PFSK-1 (cell line): ENCODE measurements at regions not wholly inside any gene's neighbourhood (a gene's known extent, or its start where the extent isn't known, plus 50 kb on each side); places are given as distances from the start of the nearest gene placed in this dataset.

Experiments
- POLR2AphosphoS5 ChIP-seq: IDR thresholded peaks from 2 replicates; pipeline ENCODE4 v1.6.1; 2012; ENCODE audit warnings: low read depth, mild to moderate bottlenecking, control low read depth, low read length, moderate library complexity
- SIN3A ChIP-seq: IDR thresholded peaks from 2 replicates; pipeline ENCODE4 v1.6.1; 2012; ENCODE audit warnings: mild to moderate bottlenecking, low read length, moderate library complexity, borderline replicate concordance; ENCODE audit not compliant: insufficient read depth
- TAF1 ChIP-seq: IDR thresholded peaks from 2 replicates; pipeline ENCODE4 v1.6.1; 2012; ENCODE audit warnings: low read length, control low read depth, borderline replicate concordance; ENCODE audit not compliant: insufficient read depth
- TF ChIP-seq, protein P1 (sequence below), 2 experiments: IDR thresholded peaks; 2 replicates each; pipeline versions ENCODE4 v1.6.1 to v1.8.0; 2011 to 2012; ENCODE audit warnings: low read depth in 2 of 2, low read length in 2 of 2, control low read depth in 1 of 2, inconsistent platforms in 1 of 2, mild to moderate bottlenecking in 1 of 2, moderate library complexity in 1 of 2; ENCODE audit not compliant: insufficient read depth in 1 of 2

DNA sequence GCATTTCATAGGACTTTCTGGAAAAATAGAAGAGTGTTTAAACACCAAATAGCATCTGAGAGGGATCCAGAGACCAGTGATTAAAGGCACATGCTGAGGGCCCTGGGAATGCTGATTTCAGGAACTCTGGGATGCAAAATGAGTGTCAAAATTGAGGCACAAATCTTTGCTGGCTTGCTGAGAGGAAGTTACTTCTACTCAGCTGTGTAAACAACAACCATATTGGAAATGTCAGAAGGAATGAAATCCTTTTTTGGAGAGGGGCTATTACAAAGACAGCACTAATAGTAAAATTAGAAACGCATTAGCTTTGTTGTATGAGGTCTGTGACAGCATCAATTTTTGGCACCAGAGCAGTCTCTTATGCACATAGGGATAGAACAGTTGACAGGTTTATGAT lies 267.8 kb upstream of the RAG2 start:
- no peak for TF ChIP-seq SIN3A
- no peak for TF ChIP-seq POLR2AphosphoS5
- TF ChIP-seq TAF1, result no peak
- TF ChIP-seq, protein P1, sequence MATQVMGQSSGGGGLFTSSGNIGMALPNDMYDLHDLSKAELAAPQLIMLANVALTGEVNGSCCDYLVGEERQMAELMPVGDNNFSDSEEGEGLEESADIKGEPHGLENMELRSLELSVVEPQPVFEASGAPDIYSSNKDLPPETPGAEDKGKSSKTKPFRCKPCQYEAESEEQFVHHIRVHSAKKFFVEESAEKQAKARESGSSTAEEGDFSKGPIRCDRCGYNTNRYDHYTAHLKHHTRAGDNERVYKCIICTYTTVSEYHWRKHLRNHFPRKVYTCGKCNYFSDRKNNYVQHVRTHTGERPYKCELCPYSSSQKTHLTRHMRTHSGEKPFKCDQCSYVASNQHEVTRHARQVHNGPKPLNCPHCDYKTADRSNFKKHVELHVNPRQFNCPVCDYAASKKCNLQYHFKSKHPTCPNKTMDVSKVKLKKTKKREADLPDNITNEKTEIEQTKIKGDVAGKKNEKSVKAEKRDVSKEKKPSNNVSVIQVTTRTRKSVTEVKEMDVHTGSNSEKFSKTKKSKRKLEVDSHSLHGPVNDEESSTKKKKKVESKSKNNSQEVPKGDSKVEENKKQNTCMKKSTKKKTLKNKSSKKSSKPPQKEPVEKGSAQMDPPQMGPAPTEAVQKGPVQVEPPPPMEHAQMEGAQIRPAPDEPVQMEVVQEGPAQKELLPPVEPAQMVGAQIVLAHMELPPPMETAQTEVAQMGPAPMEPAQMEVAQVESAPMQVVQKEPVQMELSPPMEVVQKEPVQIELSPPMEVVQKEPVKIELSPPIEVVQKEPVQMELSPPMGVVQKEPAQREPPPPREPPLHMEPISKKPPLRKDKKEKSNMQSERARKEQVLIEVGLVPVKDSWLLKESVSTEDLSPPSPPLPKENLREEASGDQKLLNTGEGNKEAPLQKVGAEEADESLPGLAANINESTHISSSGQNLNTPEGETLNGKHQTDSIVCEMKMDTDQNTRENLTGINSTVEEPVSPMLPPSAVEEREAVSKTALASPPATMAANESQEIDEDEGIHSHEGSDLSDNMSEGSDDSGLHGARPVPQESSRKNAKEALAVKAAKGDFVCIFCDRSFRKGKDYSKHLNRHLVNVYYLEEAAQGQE (IDR thresholded peaks at IDR 0.05; ENCODE audit: insufficient read depth in 1 of 2, low read depth in 2 of 2, low read length in 2 of 2), result no peak
